B cell (primary cell): ENCODE measurements at regions not wholly inside any gene's neighbourhood (a gene's known extent, or its start where the extent isn't known, plus 50 kb on each side); places are given as distances from the start of the nearest gene placed in this dataset.

Experiments used
- ATAC-seq: fragments of 200-7000 bp; cut with Tn5 transposase; one replicate; pipeline ENCODE4 v1.10.0; 2021; ENCODE audit warnings: low read depth, mild to moderate bottlenecking, moderate number of reproducible peaks, moderate library complexity
- CTCF ChIA-PET: fragments of 350-600 bp; sonication (Branson Sonifier 250); formaldehyde crosslinking; loops from one replicate; lab custom pipeline; 2021; ENCODE audit warnings: antibody characterized with exemption, inconsistent platforms; lab: Charles Lee
- POLR2A ChIA-PET: fragments of 350-600 bp; sonication (Branson Sonifier 250); formaldehyde crosslinking; loops from one replicate; lab custom pipeline; 2021; ENCODE audit warnings: antibody characterized with exemption; lab: Charles Lee
- DNase-seq: peaks from one replicate; pipeline ENCODE4 v3.0.0; 2013
- H2AFZ ChIP-seq: 2 replicates; pipeline ENCODE4 v1.6.1; 2012; ENCODE audit warnings: mild to moderate bottlenecking, low read depth, low read length; ENCODE audit not compliant: insufficient read depth, poor library complexity, severe bottlenecking
- H3K27ac ChIP-seq, 2 donors: 1 replicate in 1 of 2; 2 replicates in 1 of 2; pipeline ENCODE4 v1.5.1; 2012 to 2013; ENCODE audit warnings: low read length in 2 of 2, mild to moderate bottlenecking in 2 of 2, moderate library complexity in 1 of 2
- H3K27me3 ChIP-seq, 4 experiments: fragments of 200-600 bp in 1 of 4; sonication (generic) in 1 of 4; replicated peaks in 1 of 4; 1 replicate in 2 of 4; 2 replicates in 2 of 4; pipeline versions ENCODE4 v1.6.1 to v1.7.0; 2013 to 2016; ENCODE audit warnings: low read length in 3 of 4, mild to moderate bottlenecking in 2 of 4, mixed read lengths in 1 of 4, moderate library complexity in 1 of 4; ENCODE audit not compliant: insufficient read depth in 4 of 4, control insufficient read depth in 3 of 4; ENCODE audit errors: control extremely low read depth in 1 of 4
- H3K36me3 ChIP-seq, 2 experiments: replicated peaks in 1 of 2; 1 replicate in 1 of 2; 2 replicates in 1 of 2; pipeline versions ENCODE4 v1.6.1 to v1.7.1; 2013; ENCODE audit warnings: low read length in 1 of 2; ENCODE audit not compliant: insufficient read depth in 2 of 2, control insufficient read depth in 1 of 2; ENCODE audit errors: control extremely low read depth in 1 of 2, extremely low read depth in 1 of 2
- H3K4me1 ChIP-seq, 2 donors: fragments of 200-600 bp in 1 of 2; sonication (generic) in 1 of 2; 1 replicate in 1 of 2; 2 replicates in 1 of 2; pipeline versions ENCODE4 v1.5.1 to v1.6.1; 2013 to 2017; ENCODE audit warnings: low read length in 2 of 2; ENCODE audit not compliant: control insufficient read depth in 2 of 2, insufficient read depth in 2 of 2
- H3K4me2 ChIP-seq: replicated peaks from 2 replicates; pipeline ENCODE3; 2012; ENCODE audit warnings: mild to moderate bottlenecking, low read depth, low read length; ENCODE audit not compliant: poor library complexity, severe bottlenecking
- H3K4me3 ChIP-seq, 5 experiments: fragments of 200-600 bp in 1 of 5; sonication (generic) in 1 of 5; 1 replicate in 3 of 5; 2 replicates in 2 of 5; pipeline versions ENCODE4 v1.5.1 to v1.7.0; 2011 to 2016; ENCODE audit warnings: low read length in 4 of 5, mild to moderate bottlenecking in 4 of 5, low read depth in 2 of 5, control low read depth in 1 of 5, moderate library complexity in 1 of 5; ENCODE audit not compliant: insufficient read depth in 1 of 5; ENCODE audit errors: control extremely low read depth in 1 of 5, extremely low read depth in 1 of 5
- H3K79me2 ChIP-seq: fragments of 200-600 bp; sonication (generic); one replicate; pipeline ENCODE4 v1.6.0; 2016; ENCODE audit warnings: low read length; ENCODE audit not compliant: control insufficient read depth, insufficient read depth
- H3K9ac ChIP-seq: fragments of 200-600 bp; sonication (generic); 2 replicates; pipeline ENCODE4 v1.6.1; 2017; ENCODE audit warnings: mild to moderate bottlenecking, low read length, moderate library complexity
- H3K9me3 ChIP-seq, 3 donors: one replicate each; pipeline versions ENCODE4 v1.6.1 to v1.7.1; 2013; ENCODE audit warnings: low read length in 2 of 3; ENCODE audit not compliant: control insufficient read depth in 2 of 3, insufficient read depth in 1 of 3; ENCODE audit errors: control extremely low read depth in 1 of 3
- H4K20me1 ChIP-seq: 2 replicates; pipeline ENCODE4 v1.6.0; 2012; ENCODE audit warnings: mild to moderate bottlenecking, low read length; ENCODE audit not compliant: insufficient read depth, control insufficient read depth, poor library complexity, severe bottlenecking
- H3K27ac Mint-ChIP-seq: one replicate; pipeline ENCODE4 v1.8.0; 2021; ENCODE audit warnings: mixed read lengths
- H3K27me3 Mint-ChIP-seq: one replicate; pipeline ENCODE4 v1.8.0; 2021; ENCODE audit warnings: mixed read lengths
- H3K4me1 Mint-ChIP-seq: one replicate; pipeline ENCODE4 v1.8.0; 2021; ENCODE audit warnings: mixed read lengths
- H3K4me3 Mint-ChIP-seq: one replicate; pipeline ENCODE4 v1.8.0; 2021; ENCODE audit warnings: mixed read lengths
- H3K9me3 Mint-ChIP-seq: one replicate; pipeline ENCODE4 v1.8.0; 2022; ENCODE audit warnings: mixed read lengths; ENCODE audit not compliant: insufficient read depth
- CTCF ChIP-seq: fragments of 200-600 bp; IDR thresholded peaks from one replicate; pipeline ENCODE4 v1.8.0; 2022; ENCODE audit warnings: antibody characterized with exemption, mild to moderate bottlenecking
- EZH2 ChIP-seq: IDR thresholded peaks from 2 replicates; pipeline ENCODE4 v1.6.1; 2012; ENCODE audit warnings: borderline replicate concordance, low read depth, mild to moderate bottlenecking, moderate library complexity, low read length; ENCODE audit not compliant: insufficient read depth, poor library complexity, severe bottlenecking
- WGBS: methylation state at CpG from one replicate; pipeline ENCODE4 v1.1.5; 2013; ENCODE audit warnings: missing lambda C conversion rate; ENCODE audit not compliant: insufficient coverage; 5-methylcytosine and 5-hydroxymethylcytosine counted together
- intact Hi-C: fragments of 100-400 bp; cut with micrococcal nuclease; formaldehyde crosslinking; loops from one replicate; pipeline ENCODE4 v1.10.0; 2022

- H2AFZ ChIP-seq: no peak overlapping the region
- Mint-ChIP-seq H3K27ac (no peak overlapping the region), H3K4me3 (no peak overlapping the region), H3K4me1 (no peaks in the 10 kb centered on the region), H3K27me3 (peaks cover 18% of the 10 kb centered on the region), H3K9me3 (no peaks in the 10 kb centered on the region)
- no CpG with 5 or more reads among the region's 3 CpGs for WGBS
- no peak overlapping the region for H3K9ac ChIP-seq
- ATAC-seq (no peak), DNase-seq (no peak)
- H3K4me3 ChIP-seq: no peak overlapping the region
- H3K9me3 ChIP-seq: no peaks in the 10 kb centered on the region
- no peaks in the 10 kb centered on the region for H3K27me3 ChIP-seq
- H3K27ac ChIP-seq: no peak overlapping the region
- CTCF ChIA-PET: no interaction called here
- no peak for TF ChIP-seq EZH2
- TF ChIP-seq CTCF: no peak
- H3K4me2 ChIP-seq: no peak overlapping the region
- no peaks in the 10 kb centered on the region for H3K79me2 ChIP-seq
- H3K4me1 ChIP-seq: no peaks in the 10 kb centered on the region
- no peaks in the 10 kb centered on the region for H4K20me1 ChIP-seq
- POLR2A ChIA-PET: no interaction called here
- intact Hi-C loops: no loop called here
- H3K36me3 ChIP-seq: no peaks in the 10 kb centered on the region
Measured at GRCh38 chr5:32519508-32519907, 65.8 kb upstream of the SUB1 start.

- H3K36me3 ChIP-seq: no peaks in the 10 kb centered on the region
- Mint-ChIP-seq H3K27me3 (peaks cover 11% of the 10 kb centered on the region), H3K27ac (no peak overlapping the region), H3K9me3 (no peaks in the 10 kb centered on the region), H3K4me3 (no peak overlapping the region), H3K4me1 (no peaks in the 10 kb centered on the region)
- intact Hi-C loops: no loop called here
- H3K9ac ChIP-seq: no peak overlapping the region
- H4K20me1 ChIP-seq: no peaks in the 10 kb centered on the region
- no peaks in the 10 kb centered on the region for H3K27me3 ChIP-seq
- no peak for ATAC-seq
- no peak for DNase-seq
- H2AFZ ChIP-seq: no peak overlapping the region
- no peak for TF ChIP-seq EZH2
- TF ChIP-seq CTCF: no peak
- H3K79me2 ChIP-seq: no peaks in the 10 kb centered on the region
- no peaks in the 10 kb centered on the region for H3K4me1 ChIP-seq
- H3K4me3 ChIP-seq: no peak overlapping the region
- WGBS: 14% methylated on average over 1 of the region's 3 CpGs
- no peak overlapping the region for H3K4me2 ChIP-seq
- CTCF ChIA-PET: no interaction called here
- POLR2A ChIA-PET: no interaction called here
- H3K9me3 ChIP-seq: no peaks in the 10 kb centered on the region
- H3K27ac ChIP-seq: no peak overlapping the region
Measured at GRCh38 chr5:32514806-32515205, 70.3 kb upstream of the ZFR start.
